ENCODE measurements at regions not wholly inside any gene's neighbourhood (a gene's known extent, or its start where the extent isn't known, plus 50 kb on each side); places are given as distances from the start of the nearest gene placed in this dataset.

GRCh38 chr1:194821091-194821490, 1634.7 kb upstream of the B3GALT2 start:
- FAIRE-seq (no peak), ATAC-seq (no peak), DNase-seq (ENCODE audit: extremely low read depth in 1 of 4, low spot score in 3 of 4) (no peak)
- Histone ChIP-seq H3K27me3 (ENCODE audit: control insufficient read depth in 2 of 2, insufficient read depth in 2 of 2, low read length in 2 of 2) (no peaks in the 10 kb centered on the region), H3K4me2 (ENCODE audit: insufficient read depth, low read length) (no peak overlapping the region), H4K20me1 (replicated peaks; ENCODE audit: control insufficient read depth, insufficient read depth, low read length) (no peaks in the 10 kb centered on the region), H3K9ac (ENCODE audit: insufficient read depth in 1 of 2, low read depth in 2 of 2, low read length in 2 of 2) (no peak overlapping the region), H3K4me1 (replicated peaks in 1 of 2; ENCODE audit: control insufficient read depth in 2 of 2, insufficient read depth in 2 of 2, low read length in 2 of 2) (no peaks in the 10 kb centered on the region), H3K4me3 (no peak overlapping the region), H3K9me1 (ENCODE audit: control insufficient read depth, insufficient read depth, low read length) (no peaks in the 10 kb centered on the region), H3K79me2 (ENCODE audit: control insufficient read depth, insufficient read depth, low read length) (peaks cover 29% of the 10 kb centered on the region; the same call in 2 of the 3 replicates), H3K9me3 (replicated peaks; ENCODE audit: control insufficient read depth, insufficient read depth, low read depth, low read length) (no peaks in the 10 kb centered on the region), H2AFZ (ENCODE audit: low read depth, low read length) (no peak overlapping the region), H3K27ac (ENCODE audit: extremely low read depth, low read depth, low read length) (no peak overlapping the region), H3K36me3 (ENCODE audit: control insufficient read depth, insufficient read depth, low read length) (no peaks in the 10 kb centered on the region; the same call in 2 of the 3 replicates)
- WGBS (ENCODE audit: insufficient coverage, low coverage, missing lambda C conversion rate), result 80% methylated on average over 1 of the region's 1 CpG
- no TSS peak for BruUV-seq (replicated peaks)
- ChIA-PET CTCF (ENCODE audit: low intra/inter-chr PET ratio) (no interaction called here), POLR2A (no interaction called here)
- in situ Hi-C loops (cut with MboI), result no loop called here
- TF ChIP-seq ZHX1 (conservative IDR thresholded peaks at IDR 0.05; ENCODE audit: low read length) (no peak), ATF2 (CRISPR knock-in tag; IDR thresholded peaks at IDR 0.05) (no peak), ETV1 (tag; conservative IDR thresholded peaks at IDR 0.05; ENCODE audit: low read depth) (no peak), ESRRB (CRISPR knock-in tag; IDR thresholded peaks at IDR 0.05; ENCODE audit: borderline replicate concordance) (no peak), MYBL2 (IDR thresholded peaks at IDR 0.05; ENCODE audit: low read depth) (no peak), MYBL2 (CRISPR knock-in tag; IDR thresholded peaks at IDR 0.05; ENCODE audit: borderline replicate concordance) (no peak), TSC22D4 (tag; IDR thresholded peaks at IDR 0.05) (no peak), TCF15 (CRISPR knock-in tag; IDR thresholded peaks at IDR 0.05) (no peak), FOXK2 (conservative IDR thresholded peaks at IDR 0.05 in 1 of 2, IDR thresholded peaks at IDR 0.05 in 1 of 2; ENCODE audit: low read depth in 2 of 2) (no peak), TFAM (CRISPR knock-in tag; conservative IDR thresholded peaks at IDR 0.05) (no peak), TRIM28 (IDR thresholded peaks at IDR 0.05) (no peak), E2F5 (CRISPR knock-in tag; IDR thresholded peaks at IDR 0.05) (no peak), PRDM10 (IDR thresholded peaks at IDR 0.05; ENCODE audit: partially characterized antibody) (no peak), PPARD (CRISPR knock-in tag; IDR thresholded peaks at IDR 0.05) (no peak)
- intact Hi-C loops (cut with micrococcal nuclease), result no loop called here

All from K562 (cell line).